ENCODE measurements at regions not wholly inside any gene's neighbourhood (a gene's known extent, or its start where the extent isn't known, plus 50 kb on each side); places are given as distances from the start of the nearest gene placed in this dataset.

- H3K4me3 Mint-ChIP-seq, result no peak overlapping the region
- TF ChIP-seq CTCF (IDR thresholded peaks at IDR 0.05), result no peak
- ATAC-seq, result no peak
- POLR2A ChIA-PET, result no interaction called here
- CTCF ChIA-PET, result interaction anchor here (1.0 to 7.2 kb wide), 8 partner anchors 12 to 488 kb away, joined by 3 to 50 read pairs (median 5); no protein-coding TSS in a partner anchor
- H3K4me1 Mint-ChIP-seq (ENCODE audit: low read depth), result no peaks in the 10 kb centered on the region
- no peaks in the 10 kb centered on the region for H3K36me3 Mint-ChIP-seq (ENCODE audit: low read depth)
- peaks cover 8% of the 10 kb centered on the region for H3K27me3 Mint-ChIP-seq
- intact Hi-C loops (cut with micrococcal nuclease), result loop anchor here (10.0 kb wide), 2 partner anchors 244 to 246 kb away; no protein-coding TSS in a partner anchor
- no peaks in the 10 kb centered on the region for H3K9me3 Mint-ChIP-seq
- DNase-seq, result no peak
- no peak overlapping the region for H3K27ac Mint-ChIP-seq
These were observed 154.2 kb upstream of the NAV2 start for GRCh38 chr11:19558189-19558986.

- TF ChIP-seq CTCF (IDR thresholded peaks at IDR 0.05), result peak; percentile 75
- Mint-ChIP-seq H3K27me3 (peaks cover 6% of the 10 kb centered on the region), H3K27ac (no peak overlapping the region), H3K36me3 (ENCODE audit: low read depth) (no peaks in the 10 kb centered on the region), H3K4me3 (no peak overlapping the region), H3K4me1 (ENCODE audit: low read depth) (no peaks in the 10 kb centered on the region), H3K9me3 (no peaks in the 10 kb centered on the region)
- peak; percentile 78 for DNase-seq
- peak; percentile 49 for ATAC-seq
- CTCF ChIA-PET, result interaction anchor here (0.5 to 7.2 kb wide), 12 partner anchors 8 to 485 kb away, joined by 3 to 50 read pairs (median 4); no protein-coding TSS in a partner anchor
- intact Hi-C loops (cut with micrococcal nuclease), result loop anchor here (10.0 kb wide), 2 partner anchors 243 to 247 kb away; no protein-coding TSS in a partner anchor
- POLR2A ChIA-PET, result no interaction called here
These were observed 154.9 kb upstream of the NAV2 start for GRCh38 chr11:19557720-19558140.

GRCh38 chr11:19557185-19557584 lies 155.5 kb upstream of the NAV2 start:
- CTCF ChIA-PET, result interaction anchor here (0.5 to 7.2 kb wide), 12 partner anchors 8 to 485 kb away, joined by 3 to 50 read pairs (median 4); no protein-coding TSS in a partner anchor

GRCh38 chr11:19555266-19555665 lies 157.4 kb upstream of the NAV2 start:
- H3K36me3 Mint-ChIP-seq (ENCODE audit: low read depth), result no peaks in the 10 kb centered on the region
- no peak for TF ChIP-seq CTCF (IDR thresholded peaks at IDR 0.05)
- H3K27ac Mint-ChIP-seq, result no peak overlapping the region
- no peak for ATAC-seq
- ChIA-PET CTCF (interaction anchor here (0.9 to 7.2 kb wide), 9 partner anchors 9 to 483 kb away, joined by 3 to 50 read pairs (median 5); no protein-coding TSS in a partner anchor), POLR2A (no interaction called here)
- intact Hi-C loops (cut with micrococcal nuclease), result loop anchor here (10.0 kb wide), 2 partner anchors 240 to 250 kb away; no protein-coding TSS in a partner anchor
- no peak overlapping the region for H3K4me3 Mint-ChIP-seq
- H3K27me3 Mint-ChIP-seq, result peaks cover 6% of the 10 kb centered on the region
- no peaks in the 10 kb centered on the region for H3K9me3 Mint-ChIP-seq
- no peaks in the 10 kb centered on the region for H3K4me1 Mint-ChIP-seq (ENCODE audit: low read depth)
- DNase-seq, result no peak

More at GRCh38 chr11:19557185-19557584, 155.5 kb upstream of the NAV2 start:
- POLR2A ChIA-PET, result no interaction called here
- H3K27ac Mint-ChIP-seq, result no peak overlapping the region
- H3K4me1 Mint-ChIP-seq (ENCODE audit: low read depth), result no peaks in the 10 kb centered on the region
- TF ChIP-seq CTCF (IDR thresholded peaks at IDR 0.05), result no peak
- H3K4me3 Mint-ChIP-seq, result no peak overlapping the region
- intact Hi-C loops (cut with micrococcal nuclease), result loop anchor here (10.0 kb wide), 2 partner anchors 242 to 248 kb away; no protein-coding TSS in a partner anchor
- H3K36me3 Mint-ChIP-seq (ENCODE audit: low read depth), result no peaks in the 10 kb centered on the region
- peaks cover 6% of the 10 kb centered on the region for H3K27me3 Mint-ChIP-seq
- no peak for DNase-seq
- H3K9me3 Mint-ChIP-seq, result no peaks in the 10 kb centered on the region
- ATAC-seq, result no peak
